ENCODE measurements at regions not wholly inside any gene's neighbourhood (a gene's known extent, or its start where the extent isn't known, plus 50 kb on each side); places are given as distances from the start of the nearest gene placed in this dataset.

DNA sequence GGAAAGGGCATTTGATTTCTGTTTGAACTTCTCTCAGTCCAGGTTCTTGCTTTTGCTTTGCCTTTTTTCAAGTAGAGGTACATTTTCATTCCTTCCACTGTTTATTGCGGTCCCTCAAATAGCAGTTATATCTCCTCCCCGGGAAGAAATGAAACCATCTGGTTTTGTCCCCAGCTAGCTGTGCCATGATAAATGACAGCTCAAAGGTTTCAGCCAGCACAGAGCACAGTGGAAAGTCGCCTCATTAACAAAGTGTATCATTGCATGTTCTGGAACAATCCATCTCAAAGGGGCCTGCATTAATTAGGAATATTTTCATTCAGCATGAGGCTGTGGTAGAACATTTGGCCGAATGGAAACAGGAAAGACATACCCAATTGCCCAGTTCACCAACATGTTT lies 146.0 kb downstream of the EDN3 start:
- TF ChIP-seq, protein P1, sequence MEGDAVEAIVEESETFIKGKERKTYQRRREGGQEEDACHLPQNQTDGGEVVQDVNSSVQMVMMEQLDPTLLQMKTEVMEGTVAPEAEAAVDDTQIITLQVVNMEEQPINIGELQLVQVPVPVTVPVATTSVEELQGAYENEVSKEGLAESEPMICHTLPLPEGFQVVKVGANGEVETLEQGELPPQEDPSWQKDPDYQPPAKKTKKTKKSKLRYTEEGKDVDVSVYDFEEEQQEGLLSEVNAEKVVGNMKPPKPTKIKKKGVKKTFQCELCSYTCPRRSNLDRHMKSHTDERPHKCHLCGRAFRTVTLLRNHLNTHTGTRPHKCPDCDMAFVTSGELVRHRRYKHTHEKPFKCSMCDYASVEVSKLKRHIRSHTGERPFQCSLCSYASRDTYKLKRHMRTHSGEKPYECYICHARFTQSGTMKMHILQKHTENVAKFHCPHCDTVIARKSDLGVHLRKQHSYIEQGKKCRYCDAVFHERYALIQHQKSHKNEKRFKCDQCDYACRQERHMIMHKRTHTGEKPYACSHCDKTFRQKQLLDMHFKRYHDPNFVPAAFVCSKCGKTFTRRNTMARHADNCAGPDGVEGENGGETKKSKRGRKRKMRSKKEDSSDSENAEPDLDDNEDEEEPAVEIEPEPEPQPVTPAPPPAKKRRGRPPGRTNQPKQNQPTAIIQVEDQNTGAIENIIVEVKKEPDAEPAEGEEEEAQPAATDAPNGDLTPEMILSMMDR (IDR thresholded peaks at IDR 0.05; ENCODE audit: extremely low read depth in 1 of 2, insufficient read depth in 1 of 2, low read depth in 1 of 2, low read length in 2 of 2), result no peak
- no peak for TF ChIP-seq POLR2A (IDR thresholded peaks at IDR 0.05; ENCODE audit: low read depth, low read length)
- TF ChIP-seq POLR2AphosphoS5 (IDR thresholded peaks at IDR 0.05; ENCODE audit: insufficient read depth, low read depth, low read length), result no peak
- TF ChIP-seq, protein P2, sequence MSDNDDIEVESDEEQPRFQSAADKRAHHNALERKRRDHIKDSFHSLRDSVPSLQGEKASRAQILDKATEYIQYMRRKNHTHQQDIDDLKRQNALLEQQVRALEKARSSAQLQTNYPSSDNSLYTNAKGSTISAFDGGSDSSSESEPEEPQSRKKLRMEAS (IDR thresholded peaks at IDR 0.05; ENCODE audit: insufficient read depth, insufficient read length), result no peak
- TF ChIP-seq EZH2 (IDR thresholded peaks at IDR 0.05; ENCODE audit: borderline replicate concordance, low read depth, low read length, severe bottlenecking), result no peak

Data from endothelial cell of umbilical vein (primary cell).